Small intestine (tissue), 7 donors: ENCODE measurements at regions not wholly inside any gene's neighbourhood (a gene's known extent, or its start where the extent isn't known, plus 50 kb on each side); places are given as distances from the start of the nearest gene placed in this dataset.

ENCODE experiments used
- DNase-seq, 2 donors: peaks; one replicate each; pipeline versions ENCODE4 v3.0.0 to v3.0.0-alpha.2; 2013
- FAIRE-seq: peaks from 2 replicates; lab custom pipeline; 2012; peaks lifted over from hg19 to GRCh38; lab: Jason Lieb, UNC
- H3K27ac ChIP-seq, 3 donors: one replicate each; pipeline ENCODE4 v1.5.1; 2013; ENCODE audit warnings: low read length in 2 of 3, mild to moderate bottlenecking in 2 of 3, control low read depth in 1 of 3, inconsistent platforms in 1 of 3, low read depth in 1 of 3, moderate library complexity in 1 of 3
- H3K27me3 ChIP-seq, 3 donors: one replicate each; pipeline ENCODE4 v1.6.1; 2013; ENCODE audit warnings: low read length in 3 of 3, inconsistent platforms in 1 of 3; ENCODE audit not compliant: control insufficient read depth in 3 of 3, insufficient read depth in 3 of 3
- H3K36me3 ChIP-seq, 3 donors: one replicate each; pipeline ENCODE4 v1.6.1; 2013; ENCODE audit warnings: low read length in 3 of 3, inconsistent platforms in 1 of 3, low read depth in 1 of 3, mild to moderate bottlenecking in 1 of 3, moderate library complexity in 1 of 3; ENCODE audit not compliant: control insufficient read depth in 3 of 3, insufficient read depth in 2 of 3
- H3K4me1 ChIP-seq, 3 donors: one replicate each; pipeline ENCODE4 v1.6.1; 2013; ENCODE audit warnings: low read length in 2 of 3, inconsistent platforms in 1 of 3, low read depth in 1 of 3, mild to moderate bottlenecking in 1 of 3, moderate library complexity in 1 of 3; ENCODE audit not compliant: control insufficient read depth in 3 of 3, insufficient read depth in 2 of 3
- H3K4me3 ChIP-seq, 3 donors: one replicate each; pipeline ENCODE4 v1.5.1; 2013; ENCODE audit warnings: low read length in 3 of 3, control low read depth in 1 of 3, inconsistent platforms in 1 of 3, low read depth in 1 of 3, mild to moderate bottlenecking in 1 of 3, moderate library complexity in 1 of 3
- H3K9me3 ChIP-seq, 2 donors: one replicate each; pipeline ENCODE4 v1.6.1; 2013; ENCODE audit warnings: low read depth in 1 of 2, low read length in 1 of 2; ENCODE audit not compliant: control insufficient read depth in 2 of 2, insufficient read depth in 1 of 2
- WGBS, 3 donors: extraction: QIAGEN DNeasy Blood & Tissue Kit; methylation state at CpG; one replicate each; pipeline ENCODE4 v1.1.7; 2013; 5-methylcytosine and 5-hydroxymethylcytosine counted together
- donor health status: healthy with polysubstance abuse.
- donor health status: control.
- donor health status: control.
- donor health status: Bipolar disorder and iron deficiency.
- donor health status: healthy.

DNA sequence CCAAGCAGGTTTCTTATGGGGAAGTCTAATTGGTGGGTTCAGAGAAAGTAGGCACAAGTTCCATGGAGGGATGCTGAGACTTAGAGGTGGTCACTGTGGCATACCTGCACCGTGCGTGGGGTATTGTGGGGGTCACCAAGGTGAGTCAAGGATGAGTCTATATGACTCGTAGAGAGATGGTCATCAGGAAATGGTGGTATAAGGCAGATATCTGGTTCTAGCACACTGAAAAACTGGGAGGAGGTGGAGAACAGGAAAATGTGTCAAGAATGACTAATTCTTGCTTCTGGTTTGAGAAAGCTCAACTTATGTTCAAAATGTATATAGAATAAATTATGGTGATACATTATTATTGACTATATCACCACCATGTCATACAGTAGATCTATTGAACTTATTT, 258.1 kb downstream of the RAB38 start:
- DNase-seq (no peak), FAIRE-seq (no peak)
- Histone ChIP-seq H3K4me3 (no peak overlapping the region), H3K27ac (no peak overlapping the region), H3K4me1 (no peaks in the 10 kb centered on the region), H3K36me3 (no peaks in the 10 kb centered on the region), H3K27me3 (no peaks in the 10 kb centered on the region), H3K9me3 (peaks cover 0 to 3% of the 10 kb centered on the region in 2 donors)
- whole genome bisulfite sequencing, 3 donors, result 82 to 91% (median 85%) methylated on average over 3 of the region's 3 CpGs

DNA sequence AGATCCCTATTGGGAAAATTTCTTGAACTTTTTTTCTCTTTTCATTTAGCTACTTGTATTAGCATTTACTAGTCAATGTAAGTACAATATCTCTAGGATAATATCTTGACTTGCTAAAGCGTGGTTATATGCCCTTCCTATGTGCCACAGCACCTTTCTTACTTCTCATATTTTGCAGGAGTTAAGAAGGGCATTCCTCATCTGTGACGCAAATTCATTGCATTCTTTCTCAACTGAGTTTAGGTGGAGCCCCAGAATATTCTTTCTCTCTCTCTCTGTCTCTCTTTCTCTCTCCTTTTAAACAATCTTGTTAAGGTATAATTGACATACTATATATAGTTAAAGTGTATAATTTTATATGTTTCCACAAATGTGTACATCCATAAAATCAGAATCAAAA, 266.1 kb downstream of the RAB38 start:
- no peaks in the 10 kb centered on the region for H3K27me3 ChIP-seq
- no peaks in the 10 kb centered on the region for H3K36me3 ChIP-seq
- H3K27ac ChIP-seq, result no peak overlapping the region
- no peak for FAIRE-seq
- DNase-seq, result no peak
- 70 to 72% (median 70%) methylated on average over 2 of the region's 2 CpGs for WGBS, 3 donors
- no peaks in the 10 kb centered on the region for H3K4me1 ChIP-seq
- peaks cover 0 to 3% of the 10 kb centered on the region in 2 donors for H3K9me3 ChIP-seq
- no peak overlapping the region for H3K4me3 ChIP-seq

DNA sequence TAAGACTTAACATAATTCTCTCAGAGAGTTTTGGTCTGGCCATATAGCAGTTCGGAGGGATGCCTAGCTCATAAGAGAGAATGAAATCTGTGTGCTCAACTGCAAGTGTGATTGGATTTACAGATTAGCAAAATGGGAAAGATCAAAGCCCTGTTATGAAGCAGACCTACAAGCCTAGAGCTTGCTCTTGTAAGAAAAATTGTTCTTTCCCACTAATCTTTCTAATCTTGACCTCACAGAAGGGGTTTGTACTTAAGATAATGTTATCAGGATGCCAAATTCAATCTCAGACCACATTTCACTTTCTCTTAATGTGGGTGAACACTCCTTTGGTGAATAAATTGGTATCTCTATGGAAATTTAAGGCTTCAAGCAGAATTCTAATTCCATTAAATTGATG, 267.2 kb downstream of the RAB38 start:
- FAIRE-seq, result no peak

DNA sequence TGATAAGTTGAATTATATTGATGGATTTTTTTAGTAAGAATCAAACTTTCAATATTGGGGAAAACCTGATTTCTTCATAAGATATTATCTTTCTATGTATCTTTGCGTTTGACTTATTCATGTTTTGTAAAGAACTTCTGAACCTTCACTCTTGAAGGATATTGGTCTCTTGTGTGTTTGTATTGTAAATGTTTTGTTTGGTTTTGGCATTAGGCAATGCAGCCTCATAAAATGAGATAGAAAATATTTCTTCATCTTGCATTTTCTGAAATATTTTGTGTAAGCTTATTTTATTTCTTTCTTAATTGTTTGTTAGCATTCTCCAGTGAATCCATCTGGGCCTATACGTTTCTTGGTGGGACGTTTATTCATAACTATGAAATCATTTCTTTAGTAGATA, 271.9 kb downstream of the RAB38 start:
- Histone ChIP-seq H3K4me1 (peaks cover 0 to 3% (median 0%) of the 10 kb centered on the region in 3 donors), H3K4me3 (no peak overlapping the region), H3K9me3 (no peaks in the 10 kb centered on the region), H3K36me3 (no peaks in the 10 kb centered on the region), H3K27ac (no peak overlapping the region), H3K27me3 (no peaks in the 10 kb centered on the region)
- FAIRE-seq, result peak; percentile 30
- DNase-seq, result no peak
- 66 to 83% (median 81%) methylated on average over 3 of the region's 3 CpGs for WGBS, 3 donors

More for the DNA sequence above, 267.2 kb downstream of the RAB38 start:
- no peaks in the 10 kb centered on the region for H3K4me1 ChIP-seq
- H3K27ac ChIP-seq, result no peak overlapping the region
- no peaks in the 10 kb centered on the region for H3K36me3 ChIP-seq
- H3K27me3 ChIP-seq, result no peaks in the 10 kb centered on the region
- DNase-seq, result no peak
- no peak overlapping the region for H3K4me3 ChIP-seq
- 69 to 84% (median 79%) methylated on average over 1 of the region's 1 CpG for WGBS, 3 donors
- H3K9me3 ChIP-seq, result no peaks in the 10 kb centered on the region

DNA sequence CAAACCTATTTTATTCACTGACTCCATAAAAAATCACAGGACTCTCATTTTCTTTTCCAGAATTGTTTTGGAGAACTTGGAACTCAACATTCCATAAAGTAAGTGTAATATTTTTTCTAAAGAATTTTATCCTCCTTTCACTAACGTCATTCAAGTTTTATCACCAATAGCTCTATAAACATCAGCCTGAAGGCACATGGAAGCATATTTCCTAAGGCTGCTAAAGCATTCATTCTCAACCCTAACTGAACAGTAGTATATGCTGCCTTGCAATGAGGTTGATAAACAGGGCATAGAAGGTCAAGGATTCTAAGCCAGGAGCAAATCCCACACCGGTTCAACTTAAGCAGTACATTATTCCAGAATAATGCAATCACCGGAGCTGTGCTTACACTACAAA, 273.9 kb downstream of the RAB38 start:
- 32 to 47% (median 40%) methylated on average over 3 of the region's 3 CpGs for WGBS, 3 donors
- Histone ChIP-seq H3K36me3 (no peaks in the 10 kb centered on the region), H3K4me1 (peaks cover 0 to 17% (median 0%) of the 10 kb centered on the region in 3 donors), H3K27ac (no peak overlapping the region), H3K9me3 (no peaks in the 10 kb centered on the region), H3K4me3 (no peak overlapping the region), H3K27me3 (no peaks in the 10 kb centered on the region)
- DNase-seq (no peak), FAIRE-seq (no peak)

DNA sequence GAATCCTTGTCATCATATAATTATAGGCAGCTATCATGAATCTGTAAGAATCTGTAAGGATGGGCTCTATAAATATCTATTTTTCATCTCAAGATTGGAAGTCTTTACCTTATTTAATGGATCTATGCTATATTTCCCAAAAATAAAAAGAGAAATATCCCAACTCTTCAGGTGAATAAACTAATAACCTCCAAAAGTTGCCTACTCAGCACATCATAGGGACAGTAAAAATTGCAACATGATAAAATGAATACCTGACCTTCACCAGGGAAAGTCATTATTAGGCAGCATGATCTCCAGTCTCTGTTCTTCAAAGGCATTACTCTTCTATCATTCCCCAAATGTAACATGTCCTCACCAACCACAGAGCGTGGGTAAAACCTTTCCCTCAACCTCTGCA, 277.3 kb downstream of the RAB38 start:
- Histone ChIP-seq H3K4me3 (no peak overlapping the region), H3K4me1 (peaks cover 0 to 17% (median 0%) of the 10 kb centered on the region in 3 donors), H3K36me3 (no peaks in the 10 kb centered on the region), H3K27me3 (no peaks in the 10 kb centered on the region), H3K9me3 (no peaks in the 10 kb centered on the region), H3K27ac (no peak overlapping the region)
- 58 to 72% (median 59%) methylated on average over 1 of the region's 1 CpG for WGBS, 3 donors
- FAIRE-seq (no peak), DNase-seq (no peak)

DNA sequence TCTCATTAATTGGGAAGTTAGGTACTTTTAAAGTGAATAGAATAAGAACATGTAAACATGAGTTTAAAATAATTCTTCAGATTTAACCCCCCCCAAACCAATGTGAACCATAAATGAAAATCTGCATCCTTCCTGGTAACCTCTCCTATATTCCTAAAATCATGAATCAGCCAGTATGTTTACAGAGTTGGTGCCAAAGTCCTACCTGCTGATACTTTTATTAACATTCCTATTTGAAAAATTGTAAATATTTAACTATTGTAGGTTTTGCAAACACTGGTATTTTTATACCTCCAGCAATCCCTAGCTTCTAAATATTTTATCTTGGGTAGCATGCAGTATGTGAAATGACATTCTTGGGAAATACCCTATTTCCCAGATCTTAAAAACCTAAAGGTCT, 278.2 kb downstream of the RAB38 start:
- H3K4me1 ChIP-seq, result peaks cover 0 to 17% (median 0%) of the 10 kb centered on the region in 3 donors
- H3K9me3 ChIP-seq, result no peaks in the 10 kb centered on the region
- no peaks in the 10 kb centered on the region for H3K27me3 ChIP-seq
- no peak overlapping the region for H3K27ac ChIP-seq
- H3K36me3 ChIP-seq, result no peaks in the 10 kb centered on the region
- DNase-seq (peak in 1 of 2 donors; percentile 61), FAIRE-seq (no peak)
- H3K4me3 ChIP-seq, result no peak overlapping the region

DNA sequence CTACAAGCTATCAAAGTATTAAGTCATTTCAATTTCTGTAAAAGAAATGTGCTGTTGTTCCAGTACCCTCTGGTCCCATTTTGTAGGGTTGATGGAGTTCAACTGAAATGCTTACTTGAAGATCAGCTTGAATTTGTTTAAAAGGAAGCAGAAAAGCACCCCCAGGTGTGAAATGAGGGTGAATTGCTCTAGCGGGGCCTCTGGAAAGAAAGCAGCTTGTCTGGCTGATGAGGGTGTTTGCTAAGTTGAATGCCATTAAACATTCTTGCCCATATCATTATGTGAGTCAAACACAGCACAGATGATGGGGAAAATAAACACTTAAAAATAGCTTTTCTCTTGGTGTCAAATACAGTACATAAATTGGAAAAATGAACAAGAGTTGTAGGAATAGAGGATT, 280.3 kb downstream of the RAB38 start:
- H3K27me3 ChIP-seq, result no peaks in the 10 kb centered on the region
- peaks cover 0 to 14% (median 0%) of the 10 kb centered on the region in 3 donors for H3K4me1 ChIP-seq
- DNase-seq (no peak), FAIRE-seq (no peak)
- H3K9me3 ChIP-seq, result no peaks in the 10 kb centered on the region
- no peak overlapping the region for H3K4me3 ChIP-seq
- no peak overlapping the region for H3K27ac ChIP-seq
- 59 to 66% (median 63%) methylated on average over 1 of the region's 1 CpG for WGBS, 3 donors
- H3K36me3 ChIP-seq, result no peaks in the 10 kb centered on the region

DNA sequence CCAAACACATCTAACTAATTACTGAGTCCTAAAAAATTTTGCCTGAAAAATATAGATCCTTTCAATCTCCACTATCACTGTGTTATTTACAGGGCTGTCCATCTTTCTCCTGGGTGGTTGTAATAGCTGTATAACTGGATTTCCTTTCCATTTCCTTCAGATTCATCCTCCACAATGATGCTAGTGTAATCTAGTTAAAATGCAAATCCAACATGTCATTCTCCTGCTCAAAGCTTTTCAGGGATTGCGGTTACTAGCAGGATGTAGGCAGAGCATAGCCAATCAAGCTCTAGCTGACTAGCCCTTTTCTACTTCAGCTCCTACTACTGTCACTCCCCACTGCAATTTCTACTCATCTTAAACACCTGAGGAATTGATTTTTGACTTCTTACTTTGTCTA, 283.0 kb downstream of the RAB38 start:
- Histone ChIP-seq H3K27ac (no peak overlapping the region), H3K4me3 (no peak overlapping the region), H3K9me3 (no peaks in the 10 kb centered on the region), H3K27me3 (no peaks in the 10 kb centered on the region), H3K36me3 (no peaks in the 10 kb centered on the region), H3K4me1 (peaks cover 0 to 5% (median 0%) of the 10 kb centered on the region in 3 donors)
- 92 to 97% (median 94%) methylated on average over 1 of the region's 1 CpG for WGBS, 3 donors
- DNase-seq (no peak), FAIRE-seq (no peak)
